HG02885 (cell line): ENCODE measurements at regions not wholly inside any gene's neighbourhood (a gene's known extent, or its start where the extent isn't known, plus 50 kb on each side); places are given as distances from the start of the nearest gene placed in this dataset.

Source experiments
- ATAC-seq: cut with Tn5 transposase; IDR thresholded peaks from one replicate; pipeline ENCODE4 v1.9.1; 2021; ENCODE audit warnings: mild to moderate bottlenecking; ENCODE audit not compliant: unreplicated experiment, poor library complexity

- ATAC-seq, result no peak
Observed at GRCh38 chr2:13546131-13546530, 829.4 kb downstream of the TRIB2 start.

DNA sequence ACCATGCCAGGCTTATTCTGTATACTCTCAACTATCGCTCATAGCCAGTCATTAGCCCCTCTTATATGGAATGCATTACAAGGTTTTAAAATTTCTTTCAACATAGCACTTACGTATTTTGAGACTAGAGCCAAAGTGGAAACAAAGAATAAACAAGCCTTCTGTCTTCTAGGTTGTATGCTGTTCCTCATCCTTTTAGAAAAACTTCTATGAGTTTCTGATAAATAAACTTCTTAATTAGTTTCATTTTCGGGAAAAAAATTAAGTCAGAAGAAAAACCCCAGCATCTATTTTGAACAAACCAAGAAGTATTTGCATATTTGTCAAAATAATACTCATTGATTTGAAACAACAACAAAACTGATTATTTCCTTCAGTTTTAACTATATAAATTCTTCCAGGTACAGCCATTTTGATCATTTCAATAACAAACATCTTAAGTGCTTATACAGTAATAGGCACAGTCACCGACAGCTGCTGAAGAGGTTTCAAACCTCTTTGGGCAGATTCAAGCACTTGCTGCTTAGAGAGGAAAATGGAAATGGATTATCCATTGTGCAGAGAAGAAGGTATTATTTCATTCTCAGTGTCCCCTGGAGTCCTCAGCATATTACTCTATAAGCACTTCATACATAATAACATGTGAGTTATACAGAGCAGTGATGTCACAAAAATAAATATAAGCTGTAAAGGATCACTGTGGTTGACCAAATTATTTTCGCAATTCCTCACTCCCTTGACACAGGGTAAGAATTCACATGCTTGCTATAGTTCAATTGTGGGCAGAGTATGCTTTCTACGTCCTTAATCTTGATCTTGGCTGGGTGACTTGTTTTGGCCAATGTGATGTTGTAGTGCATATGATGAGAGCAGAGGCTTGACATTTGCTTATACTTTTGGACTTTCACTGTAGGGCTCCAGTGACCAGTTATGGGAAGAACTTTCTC, 833.8 kb downstream of the TRIB2 start:
- peak; percentile 39 for ATAC-seq

GRCh38 chr2:13558368-13558767, 841.6 kb downstream of the TRIB2 start:
- ATAC-seq, result peak; percentile 68

- peak; percentile 71 for ATAC-seq
Observed at GRCh38 chr2:13560322-13560721, 843.6 kb downstream of the TRIB2 start.

GRCh38 chr2:13572466-13572865, 855.7 kb downstream of the TRIB2 start:
- ATAC-seq, result no peak

GRCh38 chr2:13574831-13575230, 858.1 kb downstream of the TRIB2 start:
- ATAC-seq, result no peak

GRCh38 chr2:13576406-13577036, 859.8 kb downstream of the TRIB2 start:
- no peak for ATAC-seq

DNA sequence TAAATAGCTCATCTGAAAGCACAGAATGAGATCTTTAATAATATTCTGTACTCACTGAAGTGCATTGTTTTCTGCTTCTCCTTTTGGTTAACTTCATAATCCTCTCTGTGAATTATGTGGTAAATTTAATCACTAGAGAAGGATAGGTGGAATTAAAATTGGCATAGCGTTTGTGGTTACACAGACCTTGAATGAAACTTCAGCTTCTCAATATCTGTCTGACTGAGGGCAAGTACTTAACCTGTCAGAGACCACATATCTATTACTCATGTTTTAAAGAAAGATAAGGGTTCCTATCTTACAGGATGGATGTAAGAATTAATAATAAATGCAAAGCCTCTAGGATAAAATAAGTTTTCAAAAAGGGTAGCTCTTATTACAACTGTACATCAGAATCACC, 861.8 kb downstream of the TRIB2 start:
- no peak for ATAC-seq

GRCh38 chr2:13581471-13581870, 864.7 kb downstream of the TRIB2 start:
- ATAC-seq, result no peak

DNA sequence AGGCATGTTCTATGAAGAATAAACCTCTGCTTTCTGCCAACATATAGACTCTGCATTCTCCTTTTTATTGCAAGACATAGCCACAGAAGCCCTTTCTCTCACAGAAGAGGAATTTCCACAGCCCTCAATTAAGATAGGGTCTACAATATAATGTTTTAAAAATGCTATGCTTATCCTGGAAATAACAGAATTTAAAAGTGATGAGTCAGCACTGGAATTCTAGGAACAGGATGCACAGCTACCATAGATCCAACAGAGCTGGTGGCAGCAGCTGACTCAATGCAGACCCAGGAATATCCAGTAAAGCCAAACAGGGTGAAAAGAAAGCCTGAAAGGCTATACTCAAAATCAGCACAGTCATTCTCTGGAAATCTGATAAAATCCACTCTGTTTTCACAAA, 866.9 kb downstream of the TRIB2 start:
- no peak for ATAC-seq

DNA sequence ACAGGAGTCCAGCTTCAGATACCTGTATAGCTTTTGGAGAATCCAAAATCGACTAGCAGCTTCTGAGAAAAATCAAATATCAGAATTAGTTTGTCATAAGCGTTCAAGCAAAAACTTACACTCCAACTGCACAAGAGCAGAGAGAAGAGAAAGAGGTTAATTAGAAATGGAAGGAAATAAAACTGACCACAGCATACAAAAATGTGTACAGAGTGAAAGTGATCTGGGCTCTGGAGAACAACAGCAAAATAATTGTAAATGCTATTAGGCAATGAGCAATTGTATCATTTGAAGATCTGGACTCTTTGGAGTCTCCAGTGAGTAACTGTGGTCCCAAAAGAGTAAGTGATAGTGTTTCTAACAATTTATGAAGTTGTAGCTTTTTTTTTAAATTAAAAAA, 867.3 kb downstream of the TRIB2 start:
- no peak for ATAC-seq

GRCh38 chr2:13585732-13586131, 869.0 kb downstream of the TRIB2 start:
- no peak for ATAC-seq

- ATAC-seq, result no peak
Observed at GRCh38 chr2:13596233-13596632, 879.5 kb downstream of the TRIB2 start.

DNA sequence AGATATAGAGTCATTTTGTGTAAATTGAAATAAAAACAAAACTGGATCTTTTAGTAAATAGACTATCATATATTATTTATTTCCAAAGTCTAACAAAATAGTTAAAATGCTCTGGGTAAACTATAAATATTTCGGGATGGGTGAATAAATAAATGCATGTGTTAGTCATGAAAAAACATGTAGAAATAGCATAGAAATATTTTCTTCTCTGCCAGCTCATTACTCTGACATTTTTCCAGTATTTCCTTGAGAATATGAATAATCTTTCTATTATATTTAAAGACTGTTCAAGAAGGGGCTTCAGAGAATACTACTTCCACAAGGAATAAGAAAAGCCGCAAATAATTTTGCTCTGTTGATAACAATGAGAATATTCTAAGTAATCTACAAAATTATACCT, 880.4 kb downstream of the TRIB2 start:
- ATAC-seq, result no peak

GRCh38 chr2:13601506-13601905, 884.8 kb downstream of the TRIB2 start:
- no peak for ATAC-seq

DNA sequence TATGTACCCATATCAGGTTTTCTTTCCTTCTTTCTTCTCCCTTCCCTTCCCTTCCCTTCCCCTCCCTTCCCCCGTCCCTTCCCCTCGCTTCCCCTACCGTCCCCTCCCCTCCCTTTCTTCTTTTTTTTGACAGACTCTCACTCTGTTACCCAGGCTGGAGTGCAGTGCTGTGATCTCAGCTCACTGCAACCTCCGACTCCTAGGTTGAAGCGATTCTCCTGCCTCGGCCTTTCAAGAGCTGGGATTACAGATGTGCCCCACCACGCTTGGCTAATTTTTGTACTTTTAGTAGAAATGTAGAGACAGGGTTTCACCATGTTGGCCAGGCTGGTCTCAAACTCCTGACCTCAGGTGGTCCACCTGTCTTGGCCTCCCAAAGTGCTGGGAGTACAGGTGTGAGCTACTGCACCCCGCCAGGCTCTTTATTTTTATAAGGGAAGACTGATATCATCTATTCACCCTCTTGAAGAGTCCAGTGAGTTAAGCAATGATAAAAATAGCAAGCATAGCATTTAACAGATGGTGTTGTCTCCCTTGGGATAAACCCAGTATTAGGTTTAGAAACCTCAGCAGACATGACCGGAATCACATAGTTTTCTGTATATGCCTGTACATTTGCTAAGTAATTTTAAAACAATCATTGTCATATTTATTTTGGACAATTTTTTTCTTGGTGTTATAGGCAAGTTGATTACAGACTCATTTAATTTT, 888.4 kb downstream of the TRIB2 start:
- no peak for ATAC-seq

DNA sequence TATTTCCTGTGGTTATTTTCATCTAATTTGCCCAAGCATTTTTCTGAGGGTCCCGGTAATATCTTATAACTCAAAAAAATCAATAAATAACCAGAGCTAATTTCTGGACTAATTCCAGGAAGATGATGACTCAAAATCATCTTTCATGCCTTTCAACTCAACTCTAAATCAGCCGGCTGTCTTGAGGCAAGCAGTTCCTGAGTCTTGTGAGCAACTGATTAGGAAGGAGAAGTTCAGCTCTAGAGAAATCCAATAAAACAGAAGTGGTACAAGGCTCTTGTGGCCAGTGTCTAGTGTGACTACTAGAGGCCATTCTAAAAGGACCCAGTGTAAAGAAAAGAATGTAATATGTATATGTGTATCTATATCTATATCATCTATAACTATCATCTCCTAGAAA, 890.4 kb downstream of the TRIB2 start:
- ATAC-seq, result no peak

DNA sequence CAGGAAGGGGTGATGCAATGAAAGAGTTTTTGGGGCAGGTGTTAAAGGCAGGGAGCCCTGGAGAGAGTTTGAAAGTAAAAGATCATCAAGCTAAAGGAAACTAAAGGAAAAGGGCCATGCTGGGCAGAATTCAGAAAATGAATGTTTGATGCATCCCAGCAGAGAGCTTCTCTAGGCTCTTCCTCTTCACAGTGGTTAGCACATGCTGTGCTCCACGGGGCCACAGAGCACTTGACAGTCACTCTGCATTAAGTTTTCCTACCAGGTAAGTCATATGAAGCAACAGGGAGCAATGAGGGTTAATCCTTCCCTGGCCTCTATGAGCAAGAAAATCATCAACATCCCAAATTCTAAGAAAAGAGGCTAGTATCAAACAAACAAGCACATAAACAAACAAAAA, 895.2 kb downstream of the TRIB2 start:
- ATAC-seq, result no peak

DNA sequence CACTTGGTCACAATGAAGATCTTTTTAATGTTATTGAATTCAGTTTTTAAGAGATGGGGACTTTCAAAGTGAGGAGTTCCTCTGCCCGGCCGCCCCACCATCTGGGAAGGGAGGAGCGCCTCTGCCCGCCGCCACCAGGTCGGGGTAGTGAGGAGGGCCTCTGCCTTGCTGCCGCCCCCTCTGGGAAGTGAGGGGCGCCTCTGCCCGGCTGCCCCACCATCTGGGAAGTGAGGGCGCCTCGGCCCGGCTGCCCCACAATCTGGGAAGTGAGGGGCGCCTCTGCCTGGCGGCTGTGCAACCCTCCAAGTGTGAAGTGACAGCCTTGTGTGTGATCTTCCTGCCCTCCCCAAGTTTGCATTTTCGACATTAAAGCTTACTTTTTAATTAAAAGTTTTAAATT, 899.3 kb downstream of the TRIB2 start:
- ATAC-seq, result no peak

- no peak for ATAC-seq
Observed at GRCh38 chr2:13616616-13617015, 899.9 kb downstream of the TRIB2 start.

GRCh38 chr2:13628122-13628521, 911.4 kb downstream of the TRIB2 start:
- ATAC-seq, result no peak
